HFFc6 (cell line): ENCODE measurements at regions not wholly inside any gene's neighbourhood (a gene's known extent, or its start where the extent isn't known, plus 50 kb on each side); places are given as distances from the start of the nearest gene placed in this dataset.

Source experiments
- DNase-seq: peaks from one replicate; pipeline ENCODE4 v3.0.0-alpha.2; 2018
- H3K27ac Mint-ChIP-seq: 2 replicates; pipeline ENCODE4 v1.8.0; 2020; ENCODE audit warnings: mild to moderate bottlenecking, mixed read lengths
- H3K27me3 Mint-ChIP-seq: 2 replicates; pipeline ENCODE4 v1.8.0; 2021; ENCODE audit warnings: mild to moderate bottlenecking, moderate library complexity, mixed read lengths; ENCODE audit not compliant: insufficient read depth
- H3K36me3 Mint-ChIP-seq: 2 replicates; pipeline ENCODE4 v1.8.0; 2021; ENCODE audit warnings: low read depth, mixed read lengths
- H3K4me1 Mint-ChIP-seq: 2 replicates; pipeline ENCODE4 v1.8.0; 2020; ENCODE audit warnings: low read depth, mixed read lengths
- H3K4me3 Mint-ChIP-seq: 2 replicates; pipeline ENCODE4 v1.8.0; 2020; ENCODE audit warnings: mild to moderate bottlenecking, moderate library complexity, mixed read lengths
- H3K9me3 Mint-ChIP-seq: 2 replicates; pipeline ENCODE4 v1.8.0; 2020; ENCODE audit warnings: mild to moderate bottlenecking, mixed read lengths
- TF ChIP-seq, protein P1 (sequence below): fragments of 200-600 bp; sonication (generic); IDR thresholded peaks from 2 replicates; pipeline ENCODE4 v1.5.0; 2021; ENCODE audit warnings: antibody characterized with exemption, mild to moderate bottlenecking

DNA sequence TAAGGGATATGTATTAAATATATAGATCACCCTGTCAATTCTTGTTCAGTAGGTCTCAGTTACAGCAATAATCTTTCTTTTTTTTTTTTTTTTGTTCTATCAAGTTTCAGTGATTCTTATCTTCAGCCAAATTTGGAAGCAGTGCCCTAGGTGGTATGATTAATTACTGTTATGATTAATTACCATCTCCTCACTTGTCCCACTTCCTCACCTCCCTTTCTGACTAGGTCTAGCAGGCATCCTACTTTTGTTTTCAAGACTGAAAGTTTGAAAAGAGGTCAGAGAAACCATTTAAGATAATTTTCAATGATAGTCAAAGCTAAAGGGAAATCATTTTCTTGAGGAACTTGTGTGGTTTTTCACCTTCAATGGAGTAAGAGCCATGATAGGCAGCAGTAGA is 144.0 kb upstream of the CNTN4 start:
- Mint-ChIP-seq H3K36me3 (no peaks in the 10 kb centered on the region), H3K4me3 (no peak overlapping the region), H3K27ac (no peak overlapping the region), H3K4me1 (no peaks in the 10 kb centered on the region), H3K9me3 (peaks cover 52% of the 10 kb centered on the region), H3K27me3 (no peaks in the 10 kb centered on the region)
- TF ChIP-seq, protein P1, sequence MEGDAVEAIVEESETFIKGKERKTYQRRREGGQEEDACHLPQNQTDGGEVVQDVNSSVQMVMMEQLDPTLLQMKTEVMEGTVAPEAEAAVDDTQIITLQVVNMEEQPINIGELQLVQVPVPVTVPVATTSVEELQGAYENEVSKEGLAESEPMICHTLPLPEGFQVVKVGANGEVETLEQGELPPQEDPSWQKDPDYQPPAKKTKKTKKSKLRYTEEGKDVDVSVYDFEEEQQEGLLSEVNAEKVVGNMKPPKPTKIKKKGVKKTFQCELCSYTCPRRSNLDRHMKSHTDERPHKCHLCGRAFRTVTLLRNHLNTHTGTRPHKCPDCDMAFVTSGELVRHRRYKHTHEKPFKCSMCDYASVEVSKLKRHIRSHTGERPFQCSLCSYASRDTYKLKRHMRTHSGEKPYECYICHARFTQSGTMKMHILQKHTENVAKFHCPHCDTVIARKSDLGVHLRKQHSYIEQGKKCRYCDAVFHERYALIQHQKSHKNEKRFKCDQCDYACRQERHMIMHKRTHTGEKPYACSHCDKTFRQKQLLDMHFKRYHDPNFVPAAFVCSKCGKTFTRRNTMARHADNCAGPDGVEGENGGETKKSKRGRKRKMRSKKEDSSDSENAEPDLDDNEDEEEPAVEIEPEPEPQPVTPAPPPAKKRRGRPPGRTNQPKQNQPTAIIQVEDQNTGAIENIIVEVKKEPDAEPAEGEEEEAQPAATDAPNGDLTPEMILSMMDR = no peak
- no peak for DNase-seq

DNA sequence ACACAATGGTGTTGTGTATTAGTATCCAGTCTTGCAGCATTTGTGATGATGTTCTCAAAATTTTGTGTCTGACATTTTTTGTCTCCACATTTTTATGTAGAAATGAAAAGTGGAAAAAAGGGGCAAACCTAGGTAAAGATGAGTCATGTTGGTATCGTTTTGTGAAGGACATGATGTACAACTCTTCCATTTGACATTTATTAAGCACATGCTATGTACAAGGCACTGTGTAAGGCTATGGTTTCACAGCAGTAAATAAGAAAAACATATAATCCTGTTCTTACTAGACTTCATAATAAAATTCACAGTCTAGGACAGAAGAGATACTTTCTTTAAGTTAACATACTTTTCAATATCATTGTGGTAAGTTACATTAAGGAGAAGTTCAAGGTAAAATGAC is 143.5 kb upstream of the CNTN4 start:
- Mint-ChIP-seq H3K27me3 (no peaks in the 10 kb centered on the region), H3K9me3 (peaks cover 52% of the 10 kb centered on the region), H3K4me1 (no peaks in the 10 kb centered on the region), H3K27ac (no peak overlapping the region), H3K36me3 (no peaks in the 10 kb centered on the region), H3K4me3 (no peak overlapping the region)
- TF ChIP-seq, protein P1 = no peak
- no peak for DNase-seq

DNA sequence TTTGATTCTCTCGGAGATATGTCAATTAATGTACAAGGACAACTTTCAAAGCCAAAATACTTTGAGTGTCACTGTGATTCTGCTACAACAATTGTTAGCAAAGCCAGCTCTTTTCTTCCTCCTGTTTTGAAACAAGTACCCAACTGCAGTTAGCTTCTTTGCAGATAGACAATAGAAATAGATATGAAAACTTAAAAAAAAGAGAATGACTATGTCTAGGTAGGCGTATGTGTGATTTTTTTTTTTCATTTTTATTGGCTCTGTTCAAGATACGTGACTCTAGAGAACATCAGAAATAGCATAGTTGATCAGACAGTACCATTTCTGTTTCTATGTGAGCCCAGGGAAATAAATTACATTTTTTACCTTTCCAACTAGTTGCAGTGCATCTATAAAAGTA is 142.9 kb upstream of the CNTN4 start:
- TF ChIP-seq, protein P1 = no peak
- Mint-ChIP-seq H3K9me3 (peaks cover 58% of the 10 kb centered on the region), H3K36me3 (no peaks in the 10 kb centered on the region), H3K27me3 (no peaks in the 10 kb centered on the region), H3K4me1 (no peaks in the 10 kb centered on the region), H3K4me3 (no peak overlapping the region), H3K27ac (no peak overlapping the region)
- DNase-seq = no peak

DNA sequence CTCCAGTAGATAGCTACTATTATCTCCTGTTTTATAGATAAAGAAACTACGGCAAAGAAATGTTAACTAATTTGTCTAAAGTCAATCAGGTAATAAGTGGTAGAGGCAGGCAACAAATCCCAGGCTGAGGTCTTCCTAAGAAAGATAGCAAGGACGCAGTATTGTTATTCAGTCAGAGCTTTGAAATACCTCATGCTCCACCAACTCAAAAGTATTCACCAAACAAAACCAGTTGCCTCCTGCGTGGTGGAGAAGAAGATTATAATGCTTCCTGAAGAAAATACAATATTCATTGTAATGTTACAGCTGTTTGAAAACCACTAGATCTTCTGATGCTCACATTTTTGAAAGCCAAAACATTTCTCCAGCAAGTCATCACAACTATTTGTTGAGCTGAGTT is 138.2 kb upstream of the CNTN4 start:
- peaks cover 81% of the 10 kb centered on the region for H3K9me3 Mint-ChIP-seq
- TF ChIP-seq, protein P1 = no peak
- no peaks in the 10 kb centered on the region for H3K4me1 Mint-ChIP-seq
- no peaks in the 10 kb centered on the region for H3K27me3 Mint-ChIP-seq
- DNase-seq = no peak
- no peak overlapping the region for H3K4me3 Mint-ChIP-seq
- no peaks in the 10 kb centered on the region for H3K36me3 Mint-ChIP-seq
- no peak overlapping the region for H3K27ac Mint-ChIP-seq

DNA sequence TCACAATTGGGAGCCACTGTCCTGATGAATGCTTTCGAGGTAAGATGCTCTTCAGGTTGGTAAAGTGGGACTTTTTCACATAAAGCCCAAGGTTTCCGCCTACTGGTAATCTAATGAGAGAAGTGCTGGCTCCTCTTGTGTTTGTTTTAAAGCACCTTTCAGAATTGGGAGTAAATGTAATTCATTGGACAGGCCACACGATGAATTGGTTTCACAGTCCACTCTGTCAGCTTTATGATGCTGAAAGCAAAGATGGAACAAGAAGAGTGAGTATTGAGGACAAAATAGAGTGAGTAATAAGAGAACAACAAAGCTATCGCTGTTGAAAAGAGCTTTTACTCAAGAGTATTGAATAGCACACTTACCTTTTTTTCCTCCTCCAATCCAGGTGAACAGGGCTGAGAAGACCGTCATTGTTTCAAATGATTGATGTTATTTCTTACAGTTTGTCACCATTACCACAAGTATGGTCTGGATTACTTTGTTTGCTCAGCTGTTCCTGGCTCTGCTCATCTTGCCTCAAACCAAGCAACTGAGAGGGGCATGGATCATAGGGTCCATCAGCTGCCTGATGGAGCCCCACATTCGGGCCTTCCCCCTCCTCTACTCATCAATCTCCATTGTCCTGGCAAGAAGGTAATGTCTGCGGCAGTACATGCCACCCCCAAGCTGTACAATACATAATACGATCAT is 136.1 kb upstream of the CNTN4 start:
- Mint-ChIP-seq H3K9me3 (peaks cover 74% of the 10 kb centered on the region), H3K27ac (no peak overlapping the region), H3K27me3 (no peaks in the 10 kb centered on the region), H3K36me3 (no peaks in the 10 kb centered on the region), H3K4me1 (no peaks in the 10 kb centered on the region), H3K4me3 (no peak overlapping the region)
- DNase-seq = no peak
- TF ChIP-seq, protein P1 = no peak

DNA sequence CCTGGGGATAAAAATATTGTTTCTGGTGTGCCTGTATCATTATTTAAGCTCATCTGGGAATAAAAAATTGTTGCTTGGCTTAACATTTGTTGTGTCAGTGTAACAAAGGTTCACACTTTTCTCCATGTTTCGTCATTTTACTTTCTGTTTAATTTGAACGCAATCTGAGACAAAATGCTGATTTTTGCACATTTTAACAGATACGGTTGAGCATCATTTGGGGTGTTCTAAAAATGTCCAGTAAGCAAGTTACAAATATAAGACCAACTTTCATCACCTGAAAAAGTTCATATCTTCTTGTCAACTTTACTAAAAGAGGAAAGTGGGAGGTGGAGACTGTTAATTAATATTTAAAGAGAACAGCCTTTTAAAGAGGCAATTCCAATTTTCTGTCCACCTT is 134.8 kb upstream of the CNTN4 start:
- H3K27me3 Mint-ChIP-seq = no peaks in the 10 kb centered on the region

More for the DNA sequence above, 134.8 kb upstream of the CNTN4 start:
- Mint-ChIP-seq H3K4me3 (no peak overlapping the region), H3K27ac (no peak overlapping the region), H3K36me3 (no peaks in the 10 kb centered on the region), H3K4me1 (no peaks in the 10 kb centered on the region), H3K9me3 (peaks cover 70% of the 10 kb centered on the region)
- TF ChIP-seq, protein P1 = no peak
- no peak for DNase-seq
